Omental fat pad (tissue), 3 donors: ENCODE measurements at regions not wholly inside any gene's neighbourhood (a gene's known extent, or its start where the extent isn't known, plus 50 kb on each side); places are given as distances from the start of the nearest gene placed in this dataset.

Experiments used
- ATAC-seq: fragments of 150-250 bp; one replicate; pipeline ENCODE4 v1.9.1; 2016; ENCODE audit warnings: mild to moderate bottlenecking, moderate library complexity; ENCODE audit not compliant: low FRiP score
- DNase-seq: peaks from one replicate; pipeline ENCODE4 v3.0.0-alpha.2; 2019; ENCODE audit warnings: low spot score
- CTCF ChIP-seq, 3 donors: fragments of 450-650 bp; IDR thresholded peaks; one replicate each; pipeline ENCODE4 v1.5.1; 2016 to 2017; ENCODE audit warnings: antibody characterized with exemption in 3 of 3, mild to moderate bottlenecking in 3 of 3, moderate library complexity in 2 of 3

DNA sequence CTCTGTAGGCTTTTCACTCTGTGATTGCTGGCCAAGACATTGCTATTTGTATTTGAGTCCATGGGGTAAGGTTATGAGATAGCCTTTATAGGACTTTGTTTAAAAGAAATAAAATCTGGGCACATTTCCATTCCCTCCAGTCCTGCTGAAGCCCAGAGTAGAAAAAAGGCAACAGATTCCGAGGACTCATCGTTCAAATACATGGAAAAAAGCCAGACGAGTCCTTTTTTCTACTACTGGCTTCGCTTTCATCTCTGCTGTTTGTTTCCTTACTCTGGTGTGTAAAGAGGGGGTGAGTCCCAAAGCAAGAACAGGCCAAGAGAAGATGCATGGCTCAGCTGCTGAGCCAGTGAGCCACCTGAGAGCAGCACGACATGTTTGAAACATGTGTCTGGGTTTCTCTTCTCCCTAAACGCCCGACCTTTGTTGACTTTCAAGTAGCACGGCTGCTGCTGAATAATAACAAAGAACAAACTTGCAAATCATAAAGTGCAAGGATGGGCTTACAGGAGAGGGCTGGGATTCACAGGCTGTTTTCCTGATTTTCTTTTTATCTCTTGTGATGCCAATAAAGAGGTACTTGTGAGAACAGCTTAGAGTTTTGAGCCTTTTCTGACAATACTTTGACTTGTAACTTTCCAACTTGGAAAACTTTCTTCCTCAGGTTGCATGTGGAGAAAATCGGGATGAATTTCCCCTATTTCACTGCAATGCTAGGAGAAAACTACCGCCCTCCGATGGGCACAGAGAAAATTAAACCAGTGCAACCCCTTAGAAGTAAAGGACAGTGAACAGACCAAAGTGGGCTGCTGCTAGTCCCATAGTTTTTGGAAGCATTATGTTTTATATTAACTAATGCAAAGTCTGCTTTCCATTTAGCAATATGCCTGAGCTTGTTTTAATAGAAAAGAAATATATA, 195.2 kb upstream of the RAG2 start:
- DNase-seq, result no peak
- TF ChIP-seq CTCF (IDR thresholded peaks at IDR 0.05), result no peak
- no peak for ATAC-seq

DNA sequence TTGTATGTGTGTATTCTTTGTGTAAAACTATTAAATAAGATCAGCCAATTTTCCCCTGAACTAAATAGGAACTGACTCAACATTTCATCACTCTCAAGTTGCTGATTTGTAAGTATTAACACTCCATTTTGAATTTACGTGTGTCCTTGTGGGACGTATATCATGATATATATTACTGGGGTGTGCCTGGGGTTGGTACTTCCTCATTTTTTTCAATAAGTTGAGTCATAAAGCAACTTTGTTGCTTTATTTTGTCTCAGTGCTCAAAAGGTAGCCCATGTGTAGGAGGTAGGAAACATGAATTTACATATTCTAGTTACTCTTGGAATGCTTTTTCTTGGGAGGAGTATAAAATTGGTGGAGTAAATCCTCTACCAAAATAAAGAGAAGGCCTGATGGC, 193.9 kb upstream of the RAG2 start:
- DNase-seq (no peak), ATAC-seq (no peak)
- no peak for TF ChIP-seq CTCF (IDR thresholded peaks at IDR 0.05)

DNA sequence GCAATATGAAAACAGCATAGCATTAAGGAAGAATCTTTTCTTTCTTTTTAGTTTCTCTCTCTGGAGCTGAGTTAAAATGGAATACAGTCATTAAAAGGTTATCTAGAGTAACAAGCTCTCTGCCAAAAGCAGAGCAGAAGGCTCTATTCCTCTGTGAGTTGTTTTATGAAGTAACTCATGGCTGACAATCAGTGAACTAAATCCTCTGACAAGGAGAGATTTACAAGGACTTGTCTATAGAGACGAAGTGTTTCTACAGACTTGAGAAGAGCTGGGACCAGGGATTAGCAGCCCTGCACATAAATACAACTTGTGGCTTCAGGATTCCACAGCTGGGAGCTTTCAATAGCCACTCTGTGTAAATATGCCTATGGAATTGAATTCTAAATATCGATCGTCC, 192.5 kb upstream of the RAG2 start:
- no peak for TF ChIP-seq CTCF (IDR thresholded peaks at IDR 0.05)
- no peak for DNase-seq
- ATAC-seq, result no peak

DNA sequence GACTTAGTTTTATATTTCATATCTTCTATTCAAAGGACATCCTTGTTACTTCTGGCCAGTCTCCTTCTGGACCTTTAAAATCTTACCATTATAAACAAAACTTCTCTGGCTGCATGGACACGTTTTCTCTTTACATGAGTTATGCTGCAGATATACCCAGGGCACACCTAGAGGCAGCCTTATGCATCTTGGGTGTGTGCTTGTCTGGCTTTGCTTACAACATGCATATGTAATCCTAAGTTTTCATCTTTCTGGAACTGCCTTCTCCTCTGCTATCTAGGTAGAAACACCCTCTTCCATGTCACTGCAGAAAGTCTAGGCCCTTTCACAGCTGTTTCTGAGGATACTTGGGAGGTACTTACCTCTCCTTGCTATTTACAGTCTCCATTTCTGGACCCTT, 185.8 kb upstream of the RAG2 start:
- no peak for TF ChIP-seq CTCF (IDR thresholded peaks at IDR 0.05)
- no peak for DNase-seq
- no peak for ATAC-seq

- no peak for ATAC-seq
- TF ChIP-seq CTCF (IDR thresholded peaks at IDR 0.05), result no peak
- no peak for DNase-seq
Observed at GRCh38 chr11:36779791-36780190, 181.8 kb upstream of the RAG2 start.

- ATAC-seq (no peak), DNase-seq (no peak)
- no peak for TF ChIP-seq CTCF (IDR thresholded peaks at IDR 0.05)
Observed at GRCh38 chr11:36777311-36777710, 179.3 kb upstream of the RAG2 start.

GRCh38 chr11:36775756-36776155, 177.7 kb upstream of the RAG2 start:
- no peak for TF ChIP-seq CTCF (IDR thresholded peaks at IDR 0.05)
- DNase-seq, result no peak
- ATAC-seq, result no peak
